ENCODE measurements at regions not wholly inside any gene's neighbourhood (a gene's known extent, or its start where the extent isn't known, plus 50 kb on each side); places are given as distances from the start of the nearest gene placed in this dataset.

DNA sequence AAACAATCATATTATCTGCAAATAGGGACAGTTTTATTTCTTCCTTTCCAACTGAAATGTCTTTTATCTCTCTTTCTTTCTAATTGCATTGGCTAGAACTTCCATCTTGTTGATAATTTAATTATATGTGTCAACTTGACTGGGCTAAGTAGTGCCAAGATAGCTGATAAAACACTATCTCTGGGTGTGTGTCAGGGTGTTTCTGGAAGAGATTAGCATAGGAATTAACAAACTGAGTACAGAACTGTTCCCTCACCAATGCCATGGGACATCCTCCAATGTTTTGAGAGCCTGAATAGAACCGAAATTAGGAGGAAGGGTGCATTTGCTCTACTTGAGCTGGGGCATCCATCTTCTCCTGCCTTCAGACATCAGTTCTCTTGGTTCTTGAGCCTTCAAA lies 1027.2 kb downstream of the FAT4 start:
- no peaks in the 10 kb centered on the region for H3K36me3 ChIP-seq
- no peak overlapping the region for H3K4me3 ChIP-seq
- DNase-seq (ENCODE audit: low spot score in 2 of 2), result no peak
- no peak for TF ChIP-seq POLR2A (IDR thresholded peaks at IDR 0.05)
- H3K27ac ChIP-seq, result no peak overlapping the region
- 77% methylated on average over 1 of the region's 1 CpG for WGBS
- no peaks in the 10 kb centered on the region for H3K27me3 ChIP-seq
- H3K9me3 ChIP-seq, result no peaks in the 10 kb centered on the region
- H3K4me1 ChIP-seq, result no peaks in the 10 kb centered on the region

DNA sequence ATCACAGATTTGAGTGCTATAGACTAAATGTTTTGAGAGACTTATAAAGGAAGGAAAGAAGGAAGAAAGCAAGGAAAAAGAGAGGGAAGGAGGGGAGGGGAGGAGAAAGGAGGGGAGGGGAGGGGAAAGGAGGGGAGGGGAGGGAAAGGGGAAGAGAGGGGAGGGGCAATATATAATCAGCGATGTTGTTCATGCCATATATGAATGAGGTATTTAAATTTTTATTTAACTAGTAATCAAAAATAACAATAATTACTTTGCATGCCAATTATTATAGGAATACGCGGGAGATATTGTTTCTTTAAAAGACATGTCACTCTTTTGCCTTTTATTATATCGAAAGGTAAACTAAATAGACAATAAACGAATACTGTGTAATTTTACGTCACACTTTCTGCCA lies 1029.7 kb downstream of the FAT4 start:
- Histone ChIP-seq H3K27ac (no peak overlapping the region), H3K36me3 (no peaks in the 10 kb centered on the region), H3K9me3 (no peaks in the 10 kb centered on the region), H3K4me3 (no peak overlapping the region), H3K27me3 (no peaks in the 10 kb centered on the region), H3K4me1 (no peaks in the 10 kb centered on the region)
- TF ChIP-seq POLR2AphosphoS5 (IDR thresholded peaks at IDR 0.05), result no peak
- TF ChIP-seq, protein P1, sequence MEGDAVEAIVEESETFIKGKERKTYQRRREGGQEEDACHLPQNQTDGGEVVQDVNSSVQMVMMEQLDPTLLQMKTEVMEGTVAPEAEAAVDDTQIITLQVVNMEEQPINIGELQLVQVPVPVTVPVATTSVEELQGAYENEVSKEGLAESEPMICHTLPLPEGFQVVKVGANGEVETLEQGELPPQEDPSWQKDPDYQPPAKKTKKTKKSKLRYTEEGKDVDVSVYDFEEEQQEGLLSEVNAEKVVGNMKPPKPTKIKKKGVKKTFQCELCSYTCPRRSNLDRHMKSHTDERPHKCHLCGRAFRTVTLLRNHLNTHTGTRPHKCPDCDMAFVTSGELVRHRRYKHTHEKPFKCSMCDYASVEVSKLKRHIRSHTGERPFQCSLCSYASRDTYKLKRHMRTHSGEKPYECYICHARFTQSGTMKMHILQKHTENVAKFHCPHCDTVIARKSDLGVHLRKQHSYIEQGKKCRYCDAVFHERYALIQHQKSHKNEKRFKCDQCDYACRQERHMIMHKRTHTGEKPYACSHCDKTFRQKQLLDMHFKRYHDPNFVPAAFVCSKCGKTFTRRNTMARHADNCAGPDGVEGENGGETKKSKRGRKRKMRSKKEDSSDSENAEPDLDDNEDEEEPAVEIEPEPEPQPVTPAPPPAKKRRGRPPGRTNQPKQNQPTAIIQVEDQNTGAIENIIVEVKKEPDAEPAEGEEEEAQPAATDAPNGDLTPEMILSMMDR (IDR thresholded peaks at IDR 0.05), result no peak
- TF ChIP-seq EP300 (IDR thresholded peaks at IDR 0.05), result no peak
- TF ChIP-seq POLR2A (IDR thresholded peaks at IDR 0.05), result no peak
- DNase-seq (ENCODE audit: low spot score in 2 of 2), result no peak
- WGBS, result 90% methylated on average over 6 of the region's 6 CpGs

DNA sequence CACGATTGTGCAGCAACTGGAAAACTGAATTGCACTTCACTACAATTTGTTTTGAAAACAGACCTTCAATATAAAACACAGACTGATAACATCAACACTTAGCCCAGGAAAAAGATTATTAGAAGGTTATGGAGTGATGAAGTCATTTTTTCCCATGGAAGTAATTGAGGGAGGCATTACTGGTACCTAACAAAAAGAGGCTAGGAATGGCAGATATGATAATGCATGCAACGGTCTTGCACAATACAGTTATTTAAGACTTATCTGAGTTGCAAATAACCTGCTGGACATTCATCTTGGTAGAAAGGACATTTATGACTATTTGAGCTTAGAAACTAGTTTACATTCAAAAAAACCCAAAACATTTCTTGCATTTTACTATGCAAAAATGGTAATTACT lies 1031.9 kb downstream of the FAT4 start:
- no peaks in the 10 kb centered on the region for H3K4me1 ChIP-seq
- 68% methylated on average over 2 of the region's 2 CpGs for WGBS
- DNase-seq (ENCODE audit: low spot score in 2 of 2), result no peak
- H3K9me3 ChIP-seq, result no peaks in the 10 kb centered on the region
- no peak overlapping the region for H3K4me3 ChIP-seq
- H3K27me3 ChIP-seq, result no peaks in the 10 kb centered on the region
- TF ChIP-seq POLR2A (IDR thresholded peaks at IDR 0.05) (no peak), EP300 (IDR thresholded peaks at IDR 0.05) (no peak), POLR2AphosphoS5 (IDR thresholded peaks at IDR 0.05) (no peak)
- TF ChIP-seq, protein P1 (IDR thresholded peaks at IDR 0.05), result no peak
- no peak overlapping the region for H3K27ac ChIP-seq
- no peaks in the 10 kb centered on the region for H3K36me3 ChIP-seq

DNA sequence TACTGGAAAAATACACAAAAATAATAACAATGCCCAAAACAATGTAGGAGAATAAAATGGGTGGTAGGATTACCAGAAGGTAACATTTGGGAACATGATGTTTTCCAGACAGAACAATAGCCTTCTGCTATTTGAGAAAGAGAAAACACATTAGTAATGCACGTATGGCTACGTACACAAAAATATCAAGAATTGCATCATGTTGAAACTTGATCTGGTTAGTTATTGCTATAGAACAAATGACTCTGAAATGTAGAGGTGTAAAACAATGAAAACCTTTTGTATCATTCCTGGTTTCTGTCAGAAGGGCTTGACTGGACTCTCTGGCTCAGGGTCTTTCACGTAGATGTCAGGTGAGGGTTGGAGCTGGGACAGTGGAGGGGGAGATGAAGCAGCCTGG lies 1040.0 kb downstream of the FAT4 start:
- H3K4me1 ChIP-seq, result no peaks in the 10 kb centered on the region
- H3K27ac ChIP-seq, result no peak overlapping the region
- no peaks in the 10 kb centered on the region for H3K27me3 ChIP-seq
- H3K36me3 ChIP-seq, result no peaks in the 10 kb centered on the region
- no peaks in the 10 kb centered on the region for H3K9me3 ChIP-seq
- H3K4me3 ChIP-seq, result no peak overlapping the region
- 56% methylated on average over 3 of the region's 3 CpGs for WGBS
- TF ChIP-seq EP300 (IDR thresholded peaks at IDR 0.05), result no peak
- TF ChIP-seq, protein P1 (IDR thresholded peaks at IDR 0.05), result no peak
- TF ChIP-seq POLR2AphosphoS5 (IDR thresholded peaks at IDR 0.05), result no peak
- no peak for TF ChIP-seq POLR2A (IDR thresholded peaks at IDR 0.05)
- DNase-seq (ENCODE audit: low spot score in 2 of 2), result no peak

DNA sequence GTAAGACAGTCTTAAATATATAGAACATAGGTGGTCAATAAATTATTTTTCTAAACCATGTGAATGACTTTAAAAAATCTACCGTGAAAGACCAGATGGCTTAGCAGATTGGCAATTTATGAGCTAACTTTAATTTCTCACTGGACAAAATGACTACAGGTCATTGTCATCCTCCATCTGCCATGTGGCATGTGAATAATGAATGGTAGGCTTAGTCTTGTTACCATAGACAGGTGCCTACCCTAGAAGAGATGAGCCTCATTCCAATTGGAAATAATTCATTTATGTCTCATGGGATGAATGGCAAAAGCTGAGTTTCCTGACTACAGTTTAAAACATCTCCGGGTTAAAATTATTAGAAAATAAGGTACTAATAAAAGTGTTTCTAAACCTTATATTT lies 1043.3 kb downstream of the FAT4 start:
- H3K27ac ChIP-seq, result no peak overlapping the region
- no peaks in the 10 kb centered on the region for H3K9me3 ChIP-seq
- H3K4me3 ChIP-seq, result no peak overlapping the region
- no peaks in the 10 kb centered on the region for H3K4me1 ChIP-seq
- DNase-seq (ENCODE audit: low spot score in 2 of 2), result no peak
- H3K27me3 ChIP-seq, result no peaks in the 10 kb centered on the region
- no peak for TF ChIP-seq EP300 (IDR thresholded peaks at IDR 0.05)
- no peak for TF ChIP-seq POLR2AphosphoS5 (IDR thresholded peaks at IDR 0.05)
- TF ChIP-seq, protein P1 (IDR thresholded peaks at IDR 0.05), result no peak
- no peak for TF ChIP-seq POLR2A (IDR thresholded peaks at IDR 0.05)
- 87% methylated on average over 2 of the region's 2 CpGs for WGBS
- no peaks in the 10 kb centered on the region for H3K36me3 ChIP-seq

DNA sequence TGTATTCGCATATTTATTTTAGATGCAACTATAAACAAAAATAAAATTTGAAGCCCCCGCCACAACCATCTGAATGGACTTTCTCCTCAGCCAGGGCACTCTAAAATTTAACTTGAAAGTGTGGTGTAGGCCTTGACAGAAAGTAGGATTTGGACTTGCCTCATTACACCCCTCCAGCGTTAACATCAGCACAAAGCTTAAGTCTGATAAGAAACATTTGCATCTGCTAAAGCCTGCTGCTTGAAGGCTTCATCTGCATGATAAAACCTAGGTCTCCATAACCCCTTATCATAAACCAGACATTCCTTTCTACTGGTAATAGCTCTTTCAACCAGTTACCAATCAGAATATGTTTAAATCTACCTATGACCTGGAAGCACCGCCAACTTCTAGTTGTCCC lies 1046.5 kb downstream of the FAT4 start:
- WGBS, result 86% methylated on average over 3 of the region's 4 CpGs
- H3K4me3 ChIP-seq, result no peak overlapping the region
- no peaks in the 10 kb centered on the region for H3K4me1 ChIP-seq
- no peak for TF ChIP-seq POLR2A (IDR thresholded peaks at IDR 0.05)
- TF ChIP-seq, protein P1 (IDR thresholded peaks at IDR 0.05), result no peak
- TF ChIP-seq EP300 (IDR thresholded peaks at IDR 0.05), result no peak
- TF ChIP-seq POLR2AphosphoS5 (IDR thresholded peaks at IDR 0.05), result no peak
- no peak overlapping the region for H3K27ac ChIP-seq
- no peaks in the 10 kb centered on the region for H3K36me3 ChIP-seq
- no peaks in the 10 kb centered on the region for H3K9me3 ChIP-seq
- DNase-seq (ENCODE audit: low spot score in 2 of 2), result no peak
- H3K27me3 ChIP-seq, result no peaks in the 10 kb centered on the region

Data from suprapubic skin (tissue), 4 donors.